Progenitor cell of endocrine pancreas (in vitro differentiated cells): ENCODE measurements at regions not wholly inside any gene's neighbourhood (a gene's known extent, or its start where the extent isn't known, plus 50 kb on each side); places are given as distances from the start of the nearest gene placed in this dataset.

ENCODE experiments used
- DNase-seq: peaks from one replicate; pipeline ENCODE4 v3.0.0; 2021; ENCODE audit warnings: low spot score; ENCODE audit not compliant: unreplicated experiment
- H3K27ac Mint-ChIP-seq: 2 replicates; pipeline ENCODE4 v1.8.0; 2021; ENCODE audit warnings: mild to moderate bottlenecking, moderate library complexity, mixed read lengths
- H3K27me3 Mint-ChIP-seq: 2 replicates; pipeline ENCODE4 v1.8.0; 2021; ENCODE audit warnings: mixed read lengths
- H3K36me3 Mint-ChIP-seq: 2 replicates; pipeline ENCODE4 v1.8.0; 2022; ENCODE audit warnings: mixed read lengths; ENCODE audit not compliant: insufficient read depth
- H3K4me1 Mint-ChIP-seq: 2 replicates; pipeline ENCODE4 v1.8.0; 2021; ENCODE audit warnings: low read depth, mixed read lengths
- H3K4me3 Mint-ChIP-seq: 2 replicates; pipeline ENCODE4 v1.8.0; 2021; ENCODE audit warnings: low read depth, mild to moderate bottlenecking, moderate library complexity, mixed read lengths
- H3K9me3 Mint-ChIP-seq: 2 replicates; pipeline ENCODE4 v1.8.0; 2021; ENCODE audit warnings: low read depth, mixed read lengths
- CTCF ChIP-seq: fragments of 200-600 bp; sonication (generic); IDR thresholded peaks from one replicate; pipeline ENCODE4 v1.5.0; 2021; ENCODE audit warnings: antibody characterized with exemption, mild to moderate bottlenecking; ENCODE audit not compliant: unreplicated experiment

- Mint-ChIP-seq H3K4me3 (no peak overlapping the region), H3K9me3 (no peaks in the 10 kb centered on the region), H3K4me1 (peaks cover 17% of the 10 kb centered on the region), H3K36me3 (no peaks in the 10 kb centered on the region), H3K27me3 (no peaks in the 10 kb centered on the region), H3K27ac (no peak overlapping the region)
- no peak for TF ChIP-seq CTCF
- DNase-seq: no peak
These were observed 230.6 kb downstream of the PCDH7 start for GRCh38 chr4:30950737-30951136.

DNA sequence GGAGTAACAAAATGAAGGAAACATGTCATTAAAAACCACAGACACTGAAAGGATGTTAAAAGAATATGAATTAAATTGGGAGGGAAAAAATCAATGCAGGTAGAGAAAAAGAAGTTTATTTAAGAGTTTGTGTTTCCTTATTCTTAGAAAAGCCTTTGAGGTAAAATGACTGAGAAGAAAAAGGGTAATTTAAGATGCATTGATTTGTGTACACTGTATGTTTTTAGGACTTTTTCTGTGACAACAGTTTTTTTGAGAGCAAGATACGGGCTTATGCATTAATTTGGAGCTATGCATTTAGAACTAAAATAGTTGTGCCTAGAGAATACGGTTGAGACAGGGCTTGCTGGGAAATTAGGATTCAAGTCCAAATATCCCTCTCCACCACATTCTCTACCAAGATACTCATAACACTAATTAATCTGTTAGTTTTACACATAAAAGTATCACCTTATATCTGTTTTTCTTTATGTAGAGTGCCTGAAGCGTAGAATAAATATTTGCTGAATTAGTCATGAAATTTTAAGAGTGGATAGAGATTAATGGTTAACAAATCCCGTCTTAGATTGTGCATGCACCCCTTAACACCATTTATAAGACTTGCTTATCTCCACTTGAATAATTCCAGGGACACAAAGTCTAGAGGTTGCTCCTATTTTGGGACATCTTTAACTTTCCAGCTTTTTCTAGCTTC, 232.5 kb downstream of the PCDH7 start:
- H3K27me3 Mint-ChIP-seq: no peaks in the 10 kb centered on the region
- no peak for TF ChIP-seq CTCF
- H3K4me1 Mint-ChIP-seq: peaks cover 12% of the 10 kb centered on the region
- no peak for DNase-seq
- H3K27ac Mint-ChIP-seq: no peak overlapping the region
- no peaks in the 10 kb centered on the region for H3K36me3 Mint-ChIP-seq
- no peaks in the 10 kb centered on the region for H3K9me3 Mint-ChIP-seq
- no peak overlapping the region for H3K4me3 Mint-ChIP-seq

- no peaks in the 10 kb centered on the region for H3K27me3 Mint-ChIP-seq
- DNase-seq: no peak
- TF ChIP-seq CTCF: no peak
- peaks cover 12% of the 10 kb centered on the region for H3K4me1 Mint-ChIP-seq
- H3K36me3 Mint-ChIP-seq: no peaks in the 10 kb centered on the region
- no peak overlapping the region for H3K27ac Mint-ChIP-seq
- H3K4me3 Mint-ChIP-seq: no peak overlapping the region
- H3K9me3 Mint-ChIP-seq: no peaks in the 10 kb centered on the region
These were observed 233.6 kb downstream of the PCDH7 start for GRCh38 chr4:30953799-30954198.

DNA sequence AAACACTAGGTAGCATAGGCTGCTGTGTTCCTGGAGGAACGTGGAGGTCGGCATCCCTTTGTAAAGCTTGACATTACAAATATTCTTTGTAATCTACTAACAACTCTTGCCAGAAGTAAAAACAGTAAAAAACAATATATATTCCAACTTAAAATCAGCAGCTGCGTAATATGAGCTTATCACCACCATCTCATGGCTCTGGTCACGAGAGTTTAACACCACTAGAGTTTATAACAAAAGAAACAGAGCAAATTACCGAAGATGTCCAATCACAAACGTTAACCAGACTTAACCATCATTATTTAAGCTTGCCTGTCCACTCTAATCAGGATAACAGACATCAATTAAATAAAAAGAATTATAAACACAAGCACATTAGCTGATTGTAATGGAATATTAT, 236.7 kb downstream of the PCDH7 start:
- no peak for TF ChIP-seq CTCF
- no peaks in the 10 kb centered on the region for H3K36me3 Mint-ChIP-seq
- H3K4me1 Mint-ChIP-seq: peaks cover 12% of the 10 kb centered on the region
- no peaks in the 10 kb centered on the region for H3K27me3 Mint-ChIP-seq
- no peak for DNase-seq
- no peak overlapping the region for H3K4me3 Mint-ChIP-seq
- H3K9me3 Mint-ChIP-seq: no peaks in the 10 kb centered on the region
- no peak overlapping the region for H3K27ac Mint-ChIP-seq

- Mint-ChIP-seq H3K36me3 (no peaks in the 10 kb centered on the region), H3K4me1 (peaks cover 5% of the 10 kb centered on the region), H3K9me3 (no peaks in the 10 kb centered on the region), H3K27me3 (no peaks in the 10 kb centered on the region), H3K27ac (no peak overlapping the region), H3K4me3 (no peak overlapping the region)
- no peak for DNase-seq
- no peak for TF ChIP-seq CTCF
These were observed 237.5 kb downstream of the PCDH7 start for GRCh38 chr4:30957706-30958105.
